GM19240 (cell line): ENCODE measurements at regions not wholly inside any gene's neighbourhood (a gene's known extent, or its start where the extent isn't known, plus 50 kb on each side); places are given as distances from the start of the nearest gene placed in this dataset.
"Not testable (repeated sequence)": the region's sequence is repeated elsewhere in the genome, so short reads cannot be mapped to it uniquely, and the experiment has no call there.

Source experiments
- DNase-seq: peaks from one replicate; pipeline ENCODE4 v3.0.0; 2011; ENCODE audit warnings: low spot score; ENCODE audit not compliant: insufficient read length

DNA sequence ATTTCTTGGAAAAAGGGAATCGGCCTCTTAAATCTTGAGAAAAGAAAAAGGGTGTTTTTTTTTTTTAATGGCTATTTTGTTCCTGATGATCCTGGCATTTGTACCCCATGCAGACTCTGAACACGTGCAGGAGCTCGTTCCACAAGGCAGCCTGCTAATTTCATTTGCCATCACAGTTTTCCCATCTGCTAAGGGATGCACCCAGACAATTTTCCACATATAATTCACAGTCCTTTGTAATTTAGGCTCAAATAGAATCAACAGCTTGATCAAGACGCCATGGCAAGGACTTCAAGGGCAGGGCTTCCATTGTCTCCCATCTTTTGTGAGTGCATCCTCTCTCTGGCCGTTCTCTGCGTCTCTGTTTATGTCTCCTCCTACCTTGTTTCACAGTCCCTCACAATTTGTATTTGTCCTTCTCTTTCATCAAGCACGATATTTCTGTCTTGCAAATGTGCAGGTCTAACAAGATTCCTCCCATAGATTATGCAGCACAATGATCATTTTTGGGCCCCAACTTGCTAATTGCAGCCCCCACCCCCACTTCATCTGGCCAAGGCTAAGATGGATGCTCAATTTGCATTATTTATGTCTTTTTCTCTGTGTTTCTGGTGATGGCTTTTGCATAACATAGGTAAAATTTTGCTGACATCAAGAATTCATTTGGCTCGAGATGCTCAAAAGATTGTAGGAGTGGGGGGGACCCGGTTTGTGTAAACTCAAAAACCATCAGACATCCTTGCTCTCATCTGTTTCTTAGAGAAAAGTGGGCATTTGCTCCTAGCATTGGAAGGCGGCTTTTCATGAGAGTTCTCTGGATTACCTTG lies 356.0 kb upstream of the NPVF start:
- no peak for DNase-seq

- DNase-seq = no peak
Measured at GRCh38 chr7:25586513-25586912, 358.2 kb upstream of the NPVF start.

- DNase-seq = no peak
Measured at GRCh38 chr7:25594122-25594521, 365.8 kb upstream of the NPVF start.

DNA sequence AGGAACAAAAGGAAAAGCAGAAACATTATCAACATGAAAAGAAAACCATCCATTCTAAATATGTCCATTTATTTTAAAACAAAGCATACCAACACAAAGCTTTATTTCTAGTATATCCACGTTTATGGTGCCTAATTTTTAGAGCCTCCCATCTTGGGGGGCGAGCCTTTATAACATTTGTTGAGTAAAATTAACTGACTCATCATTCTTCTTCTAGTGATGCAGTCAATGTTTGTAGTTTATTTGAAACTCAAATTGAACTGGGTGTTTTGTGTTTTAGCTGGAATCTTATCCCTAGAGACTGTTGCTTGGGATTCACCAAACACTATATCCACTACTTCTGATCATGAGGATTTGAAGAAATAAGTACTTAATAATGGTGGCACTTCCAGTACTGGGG lies 366.4 kb upstream of the NPVF start:
- no peak for DNase-seq

- DNase-seq = no peak
Measured at GRCh38 chr7:25595996-25596395, 367.7 kb upstream of the NPVF start.

DNA sequence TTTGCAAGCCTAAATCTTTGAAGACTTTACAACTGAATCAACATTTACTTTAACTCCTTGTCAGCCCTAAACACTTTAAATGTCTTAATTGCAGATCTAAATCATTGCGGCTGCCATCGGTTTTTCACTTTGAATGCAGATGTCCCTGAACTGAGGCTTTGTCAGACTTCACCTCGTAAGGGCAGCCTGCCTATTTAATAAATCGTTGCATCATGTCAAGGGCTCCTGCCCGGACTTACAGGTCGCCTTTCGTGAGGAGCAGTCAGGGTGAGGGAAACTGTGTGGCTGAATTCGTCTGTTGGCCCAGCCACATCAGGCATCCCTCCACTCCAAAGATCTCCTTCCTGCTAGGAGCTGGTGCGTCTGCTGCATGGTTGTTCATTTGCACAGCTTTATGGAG lies 368.2 kb upstream of the NPVF start:
- DNase-seq = no peak

GRCh38 chr7:25597946-25598345 lies 369.7 kb upstream of the NPVF start:
- no peak for DNase-seq

GRCh38 chr7:25598765-25599164 lies 370.5 kb upstream of the NPVF start:
- DNase-seq = no peak

DNA sequence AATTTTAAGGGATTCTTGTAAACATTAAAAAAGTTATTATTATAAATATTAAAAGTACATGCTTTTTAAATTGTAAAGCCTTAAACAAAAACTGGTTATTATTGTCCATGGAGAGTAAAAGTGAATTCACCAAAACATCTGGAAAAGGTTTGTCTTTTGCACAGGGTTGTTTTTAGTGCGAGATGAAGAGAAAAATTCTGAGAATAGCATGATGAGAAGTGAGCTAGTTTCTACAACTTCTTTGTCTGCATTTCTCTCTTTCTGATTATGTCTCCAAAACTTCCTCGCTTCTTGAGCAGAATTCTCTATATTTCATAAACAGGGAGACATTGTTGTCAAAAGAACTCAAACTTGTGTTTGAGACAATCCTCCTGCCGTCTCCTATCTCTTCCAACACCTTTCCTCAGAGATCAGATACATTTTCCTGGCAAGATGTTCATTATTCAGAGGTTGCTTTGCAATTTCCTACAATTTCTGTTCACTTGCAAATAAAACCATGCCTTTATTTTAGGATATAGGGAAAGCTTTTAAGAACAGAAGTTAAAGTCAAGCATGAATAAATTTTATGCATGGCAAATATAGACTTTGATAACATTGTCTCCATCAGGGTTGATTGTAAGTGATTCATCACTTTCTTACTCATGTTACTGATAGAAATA lies 372.1 kb upstream of the NPVF start:
- no peak for DNase-seq

DNA sequence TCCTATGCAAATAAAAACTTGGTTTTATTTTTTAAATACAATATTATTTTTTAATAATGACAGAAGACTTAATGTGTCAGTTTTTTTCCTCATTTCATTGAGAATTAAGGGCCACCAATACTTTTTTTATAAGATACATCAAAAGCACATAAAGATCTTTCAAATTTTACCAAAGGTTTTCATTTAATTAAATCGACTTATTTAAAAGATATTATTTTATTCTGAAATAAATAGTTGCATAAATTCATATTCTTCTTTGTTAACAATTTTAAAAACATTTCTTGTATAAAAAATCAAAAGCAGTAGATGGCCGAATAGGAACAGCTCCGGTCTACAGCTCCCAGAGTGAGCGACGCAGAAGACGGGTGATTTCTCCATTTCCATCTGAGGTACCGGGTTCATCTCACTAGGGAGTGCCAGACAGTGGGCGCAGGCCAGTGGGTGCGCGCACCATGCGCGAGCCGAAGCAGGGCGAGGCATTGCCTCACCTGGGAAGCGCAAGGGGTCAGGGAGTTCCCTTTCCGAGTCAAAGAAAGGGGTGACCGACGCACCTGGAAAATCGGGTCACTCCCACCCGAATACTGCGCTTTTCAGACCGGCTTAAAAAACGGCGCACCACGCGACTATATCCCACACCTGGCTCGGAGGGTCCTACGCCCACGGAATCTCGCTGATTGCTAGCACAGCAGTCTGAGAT lies 374.6 kb upstream of the NPVF start:
- DNase-seq = not testable (repeated sequence)

DNA sequence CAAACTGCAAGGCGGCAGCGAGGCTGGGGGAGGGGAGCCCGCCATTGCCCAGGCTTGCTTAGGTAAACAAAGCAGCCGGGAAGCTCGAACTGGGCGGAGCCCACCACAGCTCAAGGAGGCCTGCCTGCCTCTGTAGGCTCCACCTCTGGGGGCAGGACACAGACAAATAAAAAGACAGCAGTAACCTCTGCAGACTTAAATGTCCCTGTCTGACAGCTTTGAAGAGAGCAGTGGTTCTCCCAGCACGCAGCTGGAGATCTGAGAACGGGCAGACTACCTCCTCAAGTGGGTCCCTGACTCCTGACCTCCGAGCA lies 375.1 kb upstream of the NPVF start:
- DNase-seq = not testable (repeated sequence)

DNA sequence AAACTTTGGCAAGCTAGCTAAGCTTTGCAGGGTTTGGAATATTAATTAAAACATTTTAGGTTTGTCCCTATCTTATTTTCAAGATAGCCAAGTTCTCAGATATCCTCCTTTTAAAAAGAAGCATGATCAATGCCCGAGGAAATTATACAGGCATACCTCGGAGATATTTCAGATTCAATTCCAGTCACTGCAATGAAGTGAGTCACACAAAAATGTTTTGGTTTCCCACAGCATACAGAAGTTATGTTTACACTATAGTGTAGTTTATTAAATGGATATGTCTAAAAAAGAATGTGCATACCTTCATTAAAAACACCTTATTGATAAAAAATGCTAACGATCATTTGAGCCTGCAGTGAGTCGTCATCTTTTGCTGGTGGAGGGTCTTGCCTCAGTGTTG lies 382.9 kb upstream of the NPVF start:
- no peak for DNase-seq

GRCh38 chr7:25613912-25614311 lies 385.6 kb upstream of the NPVF start:
- no peak for DNase-seq

GRCh38 chr7:25614415-25614814 lies 386.1 kb upstream of the NPVF start:
- no peak for DNase-seq

DNA sequence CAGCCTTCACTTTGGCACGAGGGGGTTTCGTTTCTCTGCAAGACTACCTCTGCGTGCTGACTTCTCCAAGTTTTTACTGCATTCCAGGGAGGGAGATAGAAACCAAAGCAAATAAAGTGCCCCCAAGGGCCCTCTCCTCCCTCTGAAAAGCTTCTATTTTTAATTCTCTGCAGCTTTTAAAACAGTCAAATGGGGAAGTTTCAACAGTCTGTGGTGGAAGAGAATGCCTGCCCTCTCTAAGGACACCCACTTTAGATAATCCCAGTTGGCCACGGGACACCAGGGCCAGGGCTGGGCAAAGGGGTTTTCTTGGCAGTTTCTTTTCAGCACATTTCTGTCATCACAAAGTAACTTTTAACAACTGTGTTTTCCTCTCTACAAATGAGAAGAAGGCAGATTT lies 386.7 kb upstream of the NPVF start:
- no peak for DNase-seq

GRCh38 chr7:25615593-25615992 lies 387.3 kb upstream of the NPVF start:
- DNase-seq = no peak

GRCh38 chr7:25617214-25617613 lies 388.9 kb upstream of the NPVF start:
- no peak for DNase-seq

GRCh38 chr7:25617673-25618072 lies 389.4 kb upstream of the NPVF start:
- DNase-seq = no peak

DNA sequence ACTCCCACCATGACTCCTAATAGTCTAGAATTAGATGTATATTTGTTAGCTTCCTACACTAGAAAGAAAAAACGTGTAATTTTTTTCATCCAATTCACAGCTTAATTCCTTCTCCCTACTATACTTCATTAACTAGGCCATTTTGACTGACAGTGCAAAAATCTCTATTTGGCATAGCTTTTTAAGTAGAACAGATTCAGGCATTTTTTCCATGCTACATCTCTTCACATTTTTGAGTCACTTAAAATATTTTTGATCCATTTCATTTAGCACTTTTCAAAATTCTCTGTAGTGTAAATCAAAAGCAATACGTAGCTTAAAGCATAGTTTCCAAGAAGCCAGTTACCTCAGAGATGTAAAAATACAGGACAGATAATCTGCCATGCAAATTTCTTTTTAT lies 391.1 kb upstream of the NPVF start:
- DNase-seq = no peak

GRCh38 chr7:25619963-25620799 lies 391.9 kb upstream of the NPVF start:
- no peak for DNase-seq

- DNase-seq = no peak
Measured at GRCh38 chr7:25621993-25622392, 393.7 kb upstream of the NPVF start.

GRCh38 chr7:25622695-25623094 lies 394.4 kb upstream of the NPVF start:
- no peak for DNase-seq
